ENCODE measurements at regions not wholly inside any gene's neighbourhood (a gene's known extent, or its start where the extent isn't known, plus 50 kb on each side); places are given as distances from the start of the nearest gene placed in this dataset.
"Not testable (repeated sequence)": the region's sequence is repeated elsewhere in the genome, so short reads cannot be mapped to it uniquely, and the experiment has no call there.

- peak; percentile 12 for DNase-seq (ENCODE audit: low read depth)
- peak overlapping the region; percentile 76 for H3K4me3 ChIP-seq (ENCODE audit: low read length)
- TF ChIP-seq CTCF (conservative IDR thresholded peaks at IDR 0.05; ENCODE audit: low read depth, low read length) = peak; percentile 53
These were observed 880.5 kb upstream of the DEFB115 start for GRCh38 chr20:30376767-30377658.

DNA sequence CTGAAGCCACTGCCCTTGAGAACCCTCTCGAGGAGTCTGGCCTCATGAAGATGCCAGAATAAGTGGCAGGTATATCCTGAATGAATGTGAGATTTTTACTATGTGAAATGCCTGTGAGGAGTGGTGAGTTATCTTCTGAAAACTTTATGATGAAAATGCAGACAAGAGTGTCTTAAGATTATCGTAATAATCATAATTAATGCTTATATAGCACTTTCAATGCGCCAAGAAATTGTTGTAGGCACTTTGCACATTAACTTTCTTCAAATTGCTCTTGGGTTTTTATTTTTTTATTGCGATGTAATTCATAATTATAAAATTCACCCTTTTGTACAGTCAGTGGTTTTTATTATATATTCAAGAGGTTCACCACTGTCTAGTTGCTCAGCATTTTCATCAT lies 879.1 kb upstream of the DEFB115 start:
- DNase-seq (ENCODE audit: low read depth); H3K4me3 ChIP-seq (ENCODE audit: low read length): not testable (repeated sequence)

GRCh38 chr20:30378721-30379120 lies 878.7 kb upstream of the DEFB115 start:
- not testable (repeated sequence) for H3K4me3 ChIP-seq (ENCODE audit: low read length); DNase-seq (ENCODE audit: low read depth)

- DNase-seq (ENCODE audit: low read depth) = not testable (repeated sequence)
These were observed 872.6 kb upstream of the DEFB115 start for GRCh38 chr20:30384841-30385240.

DNA sequence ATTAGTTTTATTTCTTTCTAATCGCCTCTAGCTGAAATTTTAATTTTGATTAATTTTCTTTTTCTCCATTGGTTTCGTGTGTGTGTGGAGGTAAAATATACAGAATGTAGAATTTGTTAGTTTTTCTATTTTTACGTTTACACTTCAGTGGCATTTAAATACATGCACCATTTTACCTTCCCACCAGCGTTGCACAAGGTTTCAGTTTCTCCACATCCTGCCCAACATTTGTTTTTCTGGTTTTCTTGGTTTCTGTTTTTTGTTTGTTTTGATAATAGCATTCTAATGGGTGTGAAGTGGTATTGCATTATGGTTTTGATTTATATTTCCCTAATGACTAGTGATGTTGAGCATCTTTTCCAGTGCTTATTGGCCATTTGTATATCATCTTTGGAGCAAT lies 871.4 kb upstream of the DEFB115 start:
- not testable (repeated sequence) for DNase-seq (ENCODE audit: low read depth); H3K4me3 ChIP-seq (ENCODE audit: low read length)

More at GRCh38 chr20:30384841-30385240, 872.6 kb upstream of the DEFB115 start:
- H3K4me3 ChIP-seq (ENCODE audit: low read length) = not testable (repeated sequence)

GRCh38 chr20:30387823-30388222 lies 869.6 kb upstream of the DEFB115 start:
- DNase-seq (ENCODE audit: low read depth); H3K4me3 ChIP-seq (ENCODE audit: low read length): not testable (repeated sequence)

- DNase-seq (ENCODE audit: low read depth); H3K4me3 ChIP-seq (ENCODE audit: low read length): not testable (repeated sequence)
These were observed 863.9 kb upstream of the DEFB115 start for GRCh38 chr20:30393523-30393922.

GRCh38 chr20:30397111-30397510 lies 860.4 kb upstream of the DEFB115 start:
- H3K4me3 ChIP-seq (ENCODE audit: low read length); DNase-seq (ENCODE audit: low read depth): not testable (repeated sequence)

DNA sequence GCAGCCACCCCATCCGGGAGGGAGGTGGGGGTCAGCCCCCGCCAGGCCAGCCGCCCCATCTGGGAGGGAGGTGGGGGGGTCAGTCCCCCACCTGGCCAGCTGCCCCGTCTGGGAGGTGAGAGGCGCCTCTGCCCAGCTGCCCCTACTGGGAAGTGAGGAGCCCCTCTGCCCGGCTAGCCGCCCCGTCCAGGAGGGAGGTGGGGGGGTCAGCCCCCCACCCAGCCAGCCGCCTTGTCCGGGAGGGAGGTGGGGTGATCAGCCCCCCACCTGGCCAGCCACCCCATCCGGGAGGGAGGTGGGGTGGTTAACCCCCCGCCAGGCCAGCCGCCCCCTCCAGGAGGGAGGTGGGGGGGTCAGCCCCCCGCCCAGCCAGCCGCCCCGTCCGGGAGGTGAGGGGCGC lies 852.4 kb upstream of the DEFB115 start:
- not testable (repeated sequence) for H3K4me3 ChIP-seq (ENCODE audit: low read length); DNase-seq (ENCODE audit: low read depth)

- H3K4me3 ChIP-seq (ENCODE audit: low read length); DNase-seq (ENCODE audit: low read depth): not testable (repeated sequence)
These were observed 851.9 kb upstream of the DEFB115 start for GRCh38 chr20:30405585-30405984.

- not testable (repeated sequence) for DNase-seq (ENCODE audit: low read depth); H3K4me3 ChIP-seq (ENCODE audit: low read length)
These were observed 851.1 kb upstream of the DEFB115 start for GRCh38 chr20:30406370-30406769.

GRCh38 chr20:30412972-30413371 lies 844.5 kb upstream of the DEFB115 start:
- no peak for DNase-seq (ENCODE audit: low read depth)
- H3K4me3 ChIP-seq (ENCODE audit: low read length) = no peak overlapping the region
- no peak for TF ChIP-seq CTCF (conservative IDR thresholded peaks at IDR 0.05; ENCODE audit: low read depth, low read length)

DNA sequence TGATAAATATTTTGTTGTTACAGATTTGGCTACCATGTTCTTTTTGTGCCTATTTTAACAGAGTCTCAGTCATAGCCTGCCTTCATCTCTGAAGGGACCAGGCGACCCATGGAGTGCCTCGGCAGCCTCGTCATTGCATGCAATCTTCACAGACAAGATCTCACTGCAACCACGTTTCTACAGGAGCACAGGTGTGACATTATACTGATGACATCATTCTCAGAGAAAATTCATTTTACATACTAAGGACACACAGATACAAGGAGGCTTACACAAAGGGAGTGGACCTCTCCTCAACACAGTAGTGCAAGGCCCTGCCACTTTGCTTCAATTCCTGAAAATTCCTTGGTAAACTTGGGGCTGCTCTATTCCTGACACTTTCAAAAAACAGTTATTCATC lies 840.1 kb upstream of the DEFB115 start:
- DNase-seq (ENCODE audit: low read depth); H3K4me3 ChIP-seq (ENCODE audit: low read length): not testable (repeated sequence)

GRCh38 chr20:30418378-30418777 lies 839.1 kb upstream of the DEFB115 start:
- not testable (repeated sequence) for H3K4me3 ChIP-seq (ENCODE audit: low read length); DNase-seq (ENCODE audit: low read depth)

Measured in retinal pigment epithelial cell (primary cell).